ENCODE measurements at regions not wholly inside any gene's neighbourhood (a gene's known extent, or its start where the extent isn't known, plus 50 kb on each side); places are given as distances from the start of the nearest gene placed in this dataset.

GRCh38 chrX:116281106-116281505 lies 110.6 kb downstream of the AGTR2 start:
- no peaks in the 10 kb centered on the region for H3K36me3 ChIP-seq
- no peak for TF ChIP-seq CTCF (IDR thresholded peaks at IDR 0.05; ENCODE audit: low read depth, low read length)
- H3K4me1 ChIP-seq = no peaks in the 10 kb centered on the region
- no peak overlapping the region for H3K4me3 ChIP-seq (ENCODE audit: low read depth, low read length)
- no peak for DNase-seq
- no peaks in the 10 kb centered on the region for H3K27me3 ChIP-seq
- no peaks in the 10 kb centered on the region for H3K9me3 ChIP-seq

- DNase-seq = no peak
- no peaks in the 10 kb centered on the region for H3K4me1 ChIP-seq
- no peaks in the 10 kb centered on the region for H3K36me3 ChIP-seq
- no peaks in the 10 kb centered on the region for H3K27me3 ChIP-seq
- H3K9me3 ChIP-seq = no peaks in the 10 kb centered on the region
- TF ChIP-seq CTCF (IDR thresholded peaks at IDR 0.05; ENCODE audit: low read depth, low read length) = no peak
- no peak overlapping the region for H3K4me3 ChIP-seq (ENCODE audit: low read depth, low read length)
Observed at GRCh38 chrX:116282751-116283150, 112.2 kb downstream of the AGTR2 start.

GRCh38 chrX:116284400-116284799 lies 113.9 kb downstream of the AGTR2 start:
- no peak for DNase-seq

GRCh38 chrX:116285501-116285900 lies 115.0 kb downstream of the AGTR2 start:
- no peaks in the 10 kb centered on the region for H3K27me3 ChIP-seq

More at GRCh38 chrX:116284400-116284799, 113.9 kb downstream of the AGTR2 start:
- H3K4me3 ChIP-seq (ENCODE audit: low read depth, low read length) = no peak overlapping the region
- no peaks in the 10 kb centered on the region for H3K9me3 ChIP-seq
- no peak for TF ChIP-seq CTCF (IDR thresholded peaks at IDR 0.05; ENCODE audit: low read depth, low read length)
- no peaks in the 10 kb centered on the region for H3K4me1 ChIP-seq
- H3K36me3 ChIP-seq = no peaks in the 10 kb centered on the region
- H3K27me3 ChIP-seq = no peaks in the 10 kb centered on the region

GRCh38 chrX:116289592-116289991 lies 119.0 kb downstream of the AGTR2 start:
- Histone ChIP-seq H3K36me3 (no peaks in the 10 kb centered on the region), H3K4me1 (no peaks in the 10 kb centered on the region), H3K4me3 (ENCODE audit: low read depth, low read length) (no peak overlapping the region), H3K27me3 (no peaks in the 10 kb centered on the region), H3K9me3 (no peaks in the 10 kb centered on the region)
- DNase-seq = no peak
- TF ChIP-seq CTCF (IDR thresholded peaks at IDR 0.05; ENCODE audit: low read depth, low read length) = no peak

More at GRCh38 chrX:116285501-116285900, 115.0 kb downstream of the AGTR2 start:
- H3K9me3 ChIP-seq = no peaks in the 10 kb centered on the region
- no peak for TF ChIP-seq CTCF (IDR thresholded peaks at IDR 0.05; ENCODE audit: low read depth, low read length)
- no peak overlapping the region for H3K4me3 ChIP-seq (ENCODE audit: low read depth, low read length)
- DNase-seq = no peak
- H3K36me3 ChIP-seq = no peaks in the 10 kb centered on the region
- no peaks in the 10 kb centered on the region for H3K4me1 ChIP-seq

- H3K9me3 ChIP-seq = no peaks in the 10 kb centered on the region
- no peak for DNase-seq
Observed at GRCh38 chrX:116290359-116290758, 119.8 kb downstream of the AGTR2 start.

More at GRCh38 chrX:116290359-116290758, 119.8 kb downstream of the AGTR2 start:
- Histone ChIP-seq H3K4me1 (no peaks in the 10 kb centered on the region), H3K27me3 (no peaks in the 10 kb centered on the region), H3K4me3 (ENCODE audit: low read depth, low read length) (no peak overlapping the region), H3K36me3 (no peaks in the 10 kb centered on the region)
- TF ChIP-seq CTCF (IDR thresholded peaks at IDR 0.05; ENCODE audit: low read depth, low read length) = no peak
